ENCODE measurements at regions not wholly inside any gene's neighbourhood (a gene's known extent, or its start where the extent isn't known, plus 50 kb on each side); places are given as distances from the start of the nearest gene placed in this dataset.

DNA sequence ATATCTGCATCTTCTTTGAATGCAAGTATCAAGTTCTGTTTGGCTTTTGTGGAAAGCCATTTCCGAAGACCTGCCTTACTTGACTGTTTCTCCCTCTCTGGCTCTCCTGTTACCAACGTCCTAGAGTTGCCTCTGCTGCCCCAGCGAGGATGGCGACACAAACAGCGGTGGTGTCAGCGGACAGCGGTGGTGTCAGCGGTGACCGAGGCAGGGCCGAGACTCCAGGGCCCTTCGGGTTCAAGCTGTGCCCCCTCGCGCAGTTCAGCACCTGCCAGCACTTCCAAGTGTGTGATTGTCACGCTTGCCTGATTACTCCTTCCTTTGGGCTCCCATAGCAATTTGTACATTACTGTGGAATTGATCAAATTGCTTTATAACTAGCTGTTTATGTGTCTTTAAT, 336.9 kb upstream of the FAT1 start:
- Histone ChIP-seq H3K4me3 (no peak overlapping the region), H3K4me1 (no peaks in the 10 kb centered on the region), H3K27me3 (no peaks in the 10 kb centered on the region), H3K9me3 (no peaks in the 10 kb centered on the region), H3K27ac (no peak overlapping the region), H3K36me3 (no peaks in the 10 kb centered on the region)
- no peak for DNase-seq (ENCODE audit: extremely low spot score in 2 of 2)
- TF ChIP-seq POLR2AphosphoS5 (IDR thresholded peaks at IDR 0.05; ENCODE audit: insufficient read depth in 1 of 2, low read depth in 1 of 2) (no peak), POLR2A (IDR thresholded peaks at IDR 0.05) (no peak)
- TF ChIP-seq, protein P1, sequence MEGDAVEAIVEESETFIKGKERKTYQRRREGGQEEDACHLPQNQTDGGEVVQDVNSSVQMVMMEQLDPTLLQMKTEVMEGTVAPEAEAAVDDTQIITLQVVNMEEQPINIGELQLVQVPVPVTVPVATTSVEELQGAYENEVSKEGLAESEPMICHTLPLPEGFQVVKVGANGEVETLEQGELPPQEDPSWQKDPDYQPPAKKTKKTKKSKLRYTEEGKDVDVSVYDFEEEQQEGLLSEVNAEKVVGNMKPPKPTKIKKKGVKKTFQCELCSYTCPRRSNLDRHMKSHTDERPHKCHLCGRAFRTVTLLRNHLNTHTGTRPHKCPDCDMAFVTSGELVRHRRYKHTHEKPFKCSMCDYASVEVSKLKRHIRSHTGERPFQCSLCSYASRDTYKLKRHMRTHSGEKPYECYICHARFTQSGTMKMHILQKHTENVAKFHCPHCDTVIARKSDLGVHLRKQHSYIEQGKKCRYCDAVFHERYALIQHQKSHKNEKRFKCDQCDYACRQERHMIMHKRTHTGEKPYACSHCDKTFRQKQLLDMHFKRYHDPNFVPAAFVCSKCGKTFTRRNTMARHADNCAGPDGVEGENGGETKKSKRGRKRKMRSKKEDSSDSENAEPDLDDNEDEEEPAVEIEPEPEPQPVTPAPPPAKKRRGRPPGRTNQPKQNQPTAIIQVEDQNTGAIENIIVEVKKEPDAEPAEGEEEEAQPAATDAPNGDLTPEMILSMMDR (IDR thresholded peaks at IDR 0.05): no peak
- intact Hi-C loops (cut with DNase I): no loop called here

DNA sequence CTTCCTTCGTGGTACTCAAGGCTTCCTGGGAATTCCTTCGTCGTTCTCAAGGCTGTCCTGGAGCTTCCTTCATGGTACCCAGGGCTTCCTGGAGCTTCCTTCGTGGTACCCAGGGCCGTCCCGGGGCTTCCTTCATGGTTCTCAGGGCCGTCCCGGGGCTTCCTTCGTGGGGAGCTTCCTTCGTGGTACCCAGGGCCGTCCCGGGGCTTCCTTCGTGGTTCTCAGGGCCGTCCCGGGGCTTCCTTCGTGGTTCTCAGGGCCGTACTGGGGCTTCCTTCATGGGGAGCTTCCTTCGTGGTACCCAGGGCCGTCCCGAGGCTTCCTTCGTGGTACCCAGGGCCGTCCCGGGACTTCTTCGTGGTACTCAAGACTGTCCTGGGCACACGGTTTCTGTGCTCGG, 339.6 kb upstream of the FAT1 start:
- TF ChIP-seq POLR2A (IDR thresholded peaks at IDR 0.05) (no peak), POLR2AphosphoS5 (IDR thresholded peaks at IDR 0.05; ENCODE audit: insufficient read depth in 1 of 2, low read depth in 1 of 2) (no peak)
- TF ChIP-seq, protein P1 (IDR thresholded peaks at IDR 0.05): no peak
- Histone ChIP-seq H3K4me1 (no peaks in the 10 kb centered on the region), H3K27me3 (no peaks in the 10 kb centered on the region), H3K36me3 (no peaks in the 10 kb centered on the region), H3K4me3 (no peak overlapping the region), H3K27ac (no peak overlapping the region), H3K9me3 (no peaks in the 10 kb centered on the region)
- no peak for DNase-seq (ENCODE audit: extremely low spot score in 2 of 2)
- intact Hi-C loops (cut with DNase I): no loop called here

DNA sequence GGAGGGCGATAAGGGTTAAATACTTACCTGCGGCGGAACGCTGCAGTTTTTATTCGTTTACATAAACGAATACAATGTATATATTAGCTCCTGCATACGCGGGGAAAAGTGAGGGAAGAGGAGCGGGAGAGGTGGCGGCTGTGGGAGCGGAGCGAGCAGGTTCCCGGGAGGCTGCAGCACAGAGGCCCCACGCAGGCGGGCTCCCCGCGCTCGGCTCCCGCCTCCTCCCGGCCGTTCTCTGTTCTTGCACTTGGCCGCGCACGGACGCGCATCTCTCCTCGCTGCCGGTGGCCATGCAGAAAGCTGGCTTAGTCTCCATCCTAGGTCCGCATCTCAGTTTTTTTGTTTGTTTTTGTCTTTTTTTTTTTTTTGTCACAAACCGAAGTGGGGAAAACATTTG, 340.4 kb upstream of the FAT1 start:
- no peak overlapping the region for H3K27ac ChIP-seq
- intact Hi-C loops (cut with DNase I): no loop called here
- no peaks in the 10 kb centered on the region for H3K36me3 ChIP-seq
- TF ChIP-seq POLR2A (IDR thresholded peaks at IDR 0.05) (no peak), POLR2AphosphoS5 (IDR thresholded peaks at IDR 0.05; ENCODE audit: insufficient read depth in 1 of 2, low read depth in 1 of 2) (no peak)
- TF ChIP-seq, protein P1 (IDR thresholded peaks at IDR 0.05): no peak
- DNase-seq (ENCODE audit: extremely low spot score in 2 of 2): no peak
- H3K4me1 ChIP-seq: no peaks in the 10 kb centered on the region
- H3K4me3 ChIP-seq: no peak overlapping the region
- no peaks in the 10 kb centered on the region for H3K9me3 ChIP-seq
- no peaks in the 10 kb centered on the region for H3K27me3 ChIP-seq

DNA sequence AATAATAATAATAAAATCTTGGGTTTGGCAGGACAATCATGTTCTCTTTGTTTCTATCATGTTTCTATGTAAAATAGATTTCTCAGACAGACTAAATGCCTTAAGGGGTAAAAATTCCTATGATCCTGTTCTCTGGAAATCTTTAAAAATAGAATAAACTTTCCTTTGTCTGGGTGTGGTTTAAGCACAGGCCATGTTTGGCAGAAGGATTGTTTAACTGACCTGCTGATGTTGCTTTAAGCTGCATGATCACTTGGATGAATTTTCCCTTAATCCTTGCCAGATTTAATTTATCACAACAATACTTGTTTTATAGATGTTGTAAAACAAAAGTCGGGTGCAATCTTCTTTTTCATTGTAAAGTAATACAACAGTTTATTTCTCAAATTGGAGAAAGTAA, 341.7 kb upstream of the FAT1 start:
- Histone ChIP-seq H3K9me3 (no peaks in the 10 kb centered on the region), H3K36me3 (no peaks in the 10 kb centered on the region), H3K27ac (no peak overlapping the region), H3K4me3 (no peak overlapping the region), H3K27me3 (no peaks in the 10 kb centered on the region), H3K4me1 (no peaks in the 10 kb centered on the region)
- TF ChIP-seq POLR2A (IDR thresholded peaks at IDR 0.05): no peak
- TF ChIP-seq POLR2AphosphoS5 (IDR thresholded peaks at IDR 0.05; ENCODE audit: insufficient read depth in 1 of 2, low read depth in 1 of 2): no peak
- TF ChIP-seq, protein P1 (IDR thresholded peaks at IDR 0.05): no peak
- intact Hi-C loops (cut with DNase I): no loop called here
- no peak for DNase-seq (ENCODE audit: extremely low spot score in 2 of 2)

DNA sequence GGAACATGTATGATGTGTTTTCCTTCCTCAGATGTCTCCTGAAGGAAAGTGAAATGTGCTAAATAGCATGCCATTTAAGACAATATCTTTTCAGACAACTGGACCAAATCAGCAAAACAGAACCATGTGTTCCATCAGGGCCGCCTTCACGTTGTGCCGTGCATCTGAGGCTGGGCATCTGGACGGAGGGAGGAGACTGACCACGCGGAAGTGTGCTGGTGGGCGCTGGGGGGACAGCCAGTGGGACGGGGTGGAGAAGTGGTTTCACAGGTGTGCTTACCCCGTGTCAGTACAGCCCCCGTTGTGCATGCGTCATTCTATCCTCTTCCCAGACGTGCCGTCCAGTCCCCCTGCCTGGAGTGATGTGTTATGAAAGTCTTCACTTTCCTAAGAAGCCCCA, 342.1 kb upstream of the FAT1 start:
- H3K9me3 ChIP-seq: no peaks in the 10 kb centered on the region
- H3K27ac ChIP-seq: no peak overlapping the region
- intact Hi-C loops (cut with DNase I): no loop called here
- H3K36me3 ChIP-seq: no peaks in the 10 kb centered on the region
- H3K4me3 ChIP-seq: no peak overlapping the region
- no peak for DNase-seq (ENCODE audit: extremely low spot score in 2 of 2)
- TF ChIP-seq, protein P1 (IDR thresholded peaks at IDR 0.05): no peak
- no peak for TF ChIP-seq POLR2A (IDR thresholded peaks at IDR 0.05)
- TF ChIP-seq POLR2AphosphoS5 (IDR thresholded peaks at IDR 0.05; ENCODE audit: insufficient read depth in 1 of 2, low read depth in 1 of 2): no peak
- no peaks in the 10 kb centered on the region for H3K27me3 ChIP-seq
- no peaks in the 10 kb centered on the region for H3K4me1 ChIP-seq
